GM23248 (cell line): ENCODE measurements at regions not wholly inside any gene's neighbourhood (a gene's known extent, or its start where the extent isn't known, plus 50 kb on each side); places are given as distances from the start of the nearest gene placed in this dataset.

Experiments
- EZH2 ChIP-seq: fragments of 200-600 bp; sonication (generic); IDR thresholded peaks from 2 replicates; pipeline ENCODE4 v1.6.1; 2018; ENCODE audit warnings: antibody characterized with exemption, mild to moderate bottlenecking; ENCODE audit not compliant: insufficient read depth, poor library complexity, severe bottlenecking
- EZH2phosphoT487 ChIP-seq: fragments of 200-600 bp; sonication (generic); IDR thresholded peaks from 2 replicates; pipeline ENCODE4 v1.6.1; 2018; ENCODE audit warnings: antibody characterized with exemption, moderate library complexity, mild to moderate bottlenecking, low read depth; ENCODE audit not compliant: insufficient read depth

DNA sequence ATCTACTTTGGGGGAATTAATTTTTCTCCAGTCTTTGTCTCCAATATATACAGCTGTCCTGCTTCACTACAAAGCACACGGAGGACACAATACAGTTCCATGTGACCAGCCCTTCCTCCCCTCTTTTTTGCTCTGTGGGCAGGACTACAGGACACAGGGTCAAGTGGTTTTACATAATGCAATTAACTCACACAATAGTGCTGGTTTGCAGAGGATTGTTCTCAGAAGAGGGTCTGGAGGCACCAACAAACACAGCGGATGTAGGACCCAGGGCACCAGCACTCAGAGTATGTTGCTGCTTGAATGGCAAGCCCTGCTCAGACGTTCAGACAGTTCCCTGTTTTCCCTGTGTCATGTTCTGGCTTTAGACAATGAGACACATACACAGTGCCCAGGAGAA lies 52.0 kb upstream of the NPTX2 start:
- TF ChIP-seq EZH2 (no peak), EZH2phosphoT487 (no peak)
